ENCODE measurements at regions not wholly inside any gene's neighbourhood (a gene's known extent, or its start where the extent isn't known, plus 50 kb on each side); places are given as distances from the start of the nearest gene placed in this dataset.

DNA sequence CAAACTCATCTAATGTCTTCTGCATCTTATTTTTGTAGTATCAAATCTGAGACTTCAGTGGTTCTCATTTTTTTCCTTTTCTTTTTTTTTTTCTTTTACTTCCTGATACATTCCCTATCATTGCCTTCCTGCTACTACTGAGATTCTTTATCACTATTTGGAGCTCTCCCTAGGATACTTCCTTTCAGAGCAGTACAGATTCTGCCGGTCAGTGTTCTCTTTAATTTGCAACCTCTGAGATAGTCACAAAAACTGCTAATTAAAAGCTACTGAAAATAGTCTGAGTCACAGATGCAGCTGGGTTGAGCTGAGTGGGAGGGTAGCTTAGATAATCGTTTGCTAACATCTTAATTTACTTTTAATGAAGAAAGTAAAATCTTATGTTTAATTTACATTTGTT is 1279.7 kb downstream of the ARAP2 start:
- no peak for TF ChIP-seq RAD21 (conservative IDR thresholded peaks at IDR 0.05 in 1 of 2, IDR thresholded peaks at IDR 0.05 in 1 of 2)
- TF ChIP-seq ZNF302 (CRISPR knock-in tag; IDR thresholded peaks at IDR 0.05): no peak
- no peak for TF ChIP-seq MAFK (IDR thresholded peaks at IDR 0.05; ENCODE audit: partially characterized antibody)
- TF ChIP-seq CTCF (IDR thresholded peaks at IDR 0.05): no peak
- TF ChIP-seq POLR2A (IDR thresholded peaks at IDR 0.05; ENCODE audit: low read length): no peak
- no peak for TF ChIP-seq PBX3 (IDR thresholded peaks at IDR 0.05)
- TF ChIP-seq RFX5 (IDR thresholded peaks at IDR 0.05): no peak
